Skeletal muscle satellite cell (primary cell): ENCODE measurements at regions not wholly inside any gene's neighbourhood (a gene's known extent, or its start where the extent isn't known, plus 50 kb on each side); places are given as distances from the start of the nearest gene placed in this dataset.

Experiments
- H3K27me3 ChIP-seq: 2 replicates; pipeline ENCODE4 v1.7.0; 2013; ENCODE audit warnings: low read length; ENCODE audit not compliant: control insufficient read depth, insufficient read depth
- H3K36me3 ChIP-seq: 2 replicates; pipeline ENCODE4 v1.7.0; 2013; ENCODE audit warnings: mild to moderate bottlenecking, control low read depth, low read length; ENCODE audit not compliant: insufficient read depth
- H3K4me1 ChIP-seq: 2 replicates; pipeline ENCODE4 v1.7.0; 2013; ENCODE audit warnings: low read length; ENCODE audit not compliant: control insufficient read depth, insufficient read depth
- H3K4me2 ChIP-seq: 2 replicates; pipeline ENCODE4 v1.7.0; 2013; ENCODE audit warnings: mild to moderate bottlenecking, low read length
- H3K4me3 ChIP-seq: 2 replicates; pipeline ENCODE4 v1.7.0; 2013; ENCODE audit warnings: low read length
- H3K9ac ChIP-seq: 2 replicates; pipeline ENCODE4 v1.7.0; 2013; ENCODE audit warnings: mild to moderate bottlenecking, low read depth, low read length, moderate library complexity
- H3K9me3 ChIP-seq: replicated peaks from 2 replicates; pipeline ENCODE4 v1.7.0; 2013; ENCODE audit warnings: mild to moderate bottlenecking, control low read depth, low read length

GRCh38 chr18:45487581-45487980 lies 127.7 kb upstream of the SLC14A2 start:
- Histone ChIP-seq H3K9me3 (no peaks in the 10 kb centered on the region), H3K9ac (no peak overlapping the region), H3K4me3 (no peak overlapping the region), H3K4me1 (no peaks in the 10 kb centered on the region), H3K36me3 (no peaks in the 10 kb centered on the region), H3K27me3 (peaks cover 44% of the 10 kb centered on the region), H3K4me2 (no peak overlapping the region)

- Histone ChIP-seq H3K27me3 (peaks cover 40% of the 10 kb centered on the region), H3K36me3 (no peaks in the 10 kb centered on the region), H3K4me3 (no peak overlapping the region), H3K9me3 (no peaks in the 10 kb centered on the region), H3K4me2 (no peak overlapping the region), H3K9ac (no peak overlapping the region), H3K4me1 (no peaks in the 10 kb centered on the region)
These were observed 126.6 kb upstream of the SLC14A2 start for GRCh38 chr18:45488645-45489044.

GRCh38 chr18:45493830-45494229 lies 121.4 kb upstream of the SLC14A2 start:
- Histone ChIP-seq H3K4me2 (no peak overlapping the region), H3K9me3 (no peaks in the 10 kb centered on the region), H3K9ac (no peak overlapping the region), H3K4me3 (no peak overlapping the region), H3K4me1 (no peaks in the 10 kb centered on the region), H3K27me3 (peaks cover 55% of the 10 kb centered on the region), H3K36me3 (no peaks in the 10 kb centered on the region)

GRCh38 chr18:45494811-45495210 lies 120.5 kb upstream of the SLC14A2 start:
- no peak overlapping the region for H3K4me2 ChIP-seq
- H3K36me3 ChIP-seq = no peaks in the 10 kb centered on the region
- peaks cover 60% of the 10 kb centered on the region for H3K27me3 ChIP-seq
- H3K9ac ChIP-seq = no peak overlapping the region
- no peak overlapping the region for H3K4me3 ChIP-seq
- no peaks in the 10 kb centered on the region for H3K9me3 ChIP-seq
- no peaks in the 10 kb centered on the region for H3K4me1 ChIP-seq

- Histone ChIP-seq H3K9me3 (no peaks in the 10 kb centered on the region), H3K9ac (no peak overlapping the region), H3K4me2 (no peak overlapping the region), H3K27me3 (peaks cover 54% of the 10 kb centered on the region), H3K4me3 (no peak overlapping the region), H3K36me3 (no peaks in the 10 kb centered on the region), H3K4me1 (no peaks in the 10 kb centered on the region)
These were observed 118.5 kb upstream of the SLC14A2 start for GRCh38 chr18:45496741-45497140.

GRCh38 chr18:45497595-45498286 lies 117.5 kb upstream of the SLC14A2 start:
- H3K4me3 ChIP-seq = no peak overlapping the region
- no peaks in the 10 kb centered on the region for H3K4me1 ChIP-seq
- peaks cover 48% of the 10 kb centered on the region for H3K27me3 ChIP-seq
- no peaks in the 10 kb centered on the region for H3K36me3 ChIP-seq
- no peaks in the 10 kb centered on the region for H3K9me3 ChIP-seq
- H3K4me2 ChIP-seq = no peak overlapping the region
- H3K9ac ChIP-seq = no peak overlapping the region

- no peaks in the 10 kb centered on the region for H3K36me3 ChIP-seq
- no peak overlapping the region for H3K4me2 ChIP-seq
- H3K9me3 ChIP-seq = no peaks in the 10 kb centered on the region
- peaks cover 48% of the 10 kb centered on the region for H3K27me3 ChIP-seq
- H3K9ac ChIP-seq = no peak overlapping the region
- H3K4me3 ChIP-seq = no peak overlapping the region
- no peaks in the 10 kb centered on the region for H3K4me1 ChIP-seq
These were observed 117.0 kb upstream of the SLC14A2 start for GRCh38 chr18:45498287-45498658.

GRCh38 chr18:45503990-45504389 lies 111.3 kb upstream of the SLC14A2 start:
- Histone ChIP-seq H3K4me2 (no peak overlapping the region), H3K27me3 (peaks cover 20% of the 10 kb centered on the region), H3K36me3 (no peaks in the 10 kb centered on the region), H3K4me1 (no peaks in the 10 kb centered on the region), H3K4me3 (no peak overlapping the region), H3K9me3 (no peaks in the 10 kb centered on the region), H3K9ac (no peak overlapping the region)

GRCh38 chr18:45505497-45506206 lies 109.6 kb upstream of the SLC14A2 start:
- Histone ChIP-seq H3K9me3 (no peaks in the 10 kb centered on the region), H3K27me3 (peaks cover 18% of the 10 kb centered on the region)

GRCh38 chr18:45506951-45507350 lies 108.3 kb upstream of the SLC14A2 start:
- H3K9me3 ChIP-seq = no peaks in the 10 kb centered on the region
- no peaks in the 10 kb centered on the region for H3K4me1 ChIP-seq
- no peak overlapping the region for H3K4me3 ChIP-seq
- H3K4me2 ChIP-seq = no peak overlapping the region
- no peaks in the 10 kb centered on the region for H3K36me3 ChIP-seq
- H3K27me3 ChIP-seq = peaks cover 16% of the 10 kb centered on the region
- H3K9ac ChIP-seq = no peak overlapping the region

More at GRCh38 chr18:45505497-45506206, 109.6 kb upstream of the SLC14A2 start:
- Histone ChIP-seq H3K4me1 (no peaks in the 10 kb centered on the region), H3K36me3 (no peaks in the 10 kb centered on the region), H3K4me3 (no peak overlapping the region), H3K9ac (no peak overlapping the region), H3K4me2 (no peak overlapping the region)

- peaks cover 15% of the 10 kb centered on the region for H3K27me3 ChIP-seq
- no peaks in the 10 kb centered on the region for H3K36me3 ChIP-seq
- H3K4me1 ChIP-seq = no peaks in the 10 kb centered on the region
- H3K4me3 ChIP-seq = no peak overlapping the region
- no peak overlapping the region for H3K4me2 ChIP-seq
- H3K9ac ChIP-seq = no peak overlapping the region
- H3K9me3 ChIP-seq = no peaks in the 10 kb centered on the region
These were observed 105.7 kb upstream of the SLC14A2 start for GRCh38 chr18:45509535-45509934.

GRCh38 chr18:45510656-45511055 lies 104.6 kb upstream of the SLC14A2 start:
- no peaks in the 10 kb centered on the region for H3K4me1 ChIP-seq
- H3K9ac ChIP-seq = no peak overlapping the region
- H3K4me2 ChIP-seq = no peak overlapping the region
- peaks cover 17% of the 10 kb centered on the region for H3K27me3 ChIP-seq
- no peaks in the 10 kb centered on the region for H3K9me3 ChIP-seq
- no peaks in the 10 kb centered on the region for H3K36me3 ChIP-seq
- no peak overlapping the region for H3K4me3 ChIP-seq
